Fibroblast of skin of right biceps (primary cell): ENCODE measurements at regions not wholly inside any gene's neighbourhood (a gene's known extent, or its start where the extent isn't known, plus 50 kb on each side); places are given as distances from the start of the nearest gene placed in this dataset.

Experiments
- DNase-seq: peaks from one replicate; pipeline ENCODE4 v3.0.0-alpha.2; 2013

DNA sequence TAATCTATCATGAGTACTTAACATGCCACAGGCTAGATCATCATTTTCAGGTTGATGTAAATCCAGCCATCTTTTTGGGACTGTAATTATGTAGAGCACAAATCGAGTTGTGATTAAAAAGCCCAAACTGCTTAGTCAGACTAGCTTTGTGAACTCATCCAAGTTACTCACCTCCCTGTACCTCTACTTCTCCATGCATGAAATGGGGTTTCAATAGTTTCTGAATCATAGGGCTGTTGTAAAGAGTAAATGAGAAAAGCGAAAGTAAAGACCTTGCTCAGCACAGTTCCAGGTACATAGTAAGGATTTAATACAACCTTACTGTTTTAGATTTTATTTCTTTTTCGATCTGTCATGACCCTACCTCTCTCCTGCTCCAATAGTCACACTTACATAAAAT lies 85.6 kb upstream of the GAP43 start:
- DNase-seq, result no peak

DNA sequence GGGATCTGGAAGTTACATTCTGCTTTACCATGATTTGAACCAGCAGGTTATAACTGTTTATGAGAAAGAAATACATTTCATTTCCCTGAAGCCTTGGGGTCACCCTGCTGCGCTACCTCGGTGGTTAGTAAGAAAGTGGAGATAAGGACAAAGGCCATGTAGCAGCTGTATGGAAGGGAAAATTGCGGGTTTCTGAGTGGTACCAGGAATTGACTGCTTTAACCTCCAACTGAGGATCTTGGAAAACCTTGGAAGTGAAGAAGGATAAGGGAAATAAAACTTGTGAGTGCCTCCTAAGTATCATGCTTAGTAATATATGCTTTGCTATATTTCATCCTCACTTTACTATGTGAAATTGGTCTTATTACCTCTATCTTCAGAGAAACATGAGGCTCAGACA lies 76.1 kb upstream of the GAP43 start:
- DNase-seq, result no peak

DNA sequence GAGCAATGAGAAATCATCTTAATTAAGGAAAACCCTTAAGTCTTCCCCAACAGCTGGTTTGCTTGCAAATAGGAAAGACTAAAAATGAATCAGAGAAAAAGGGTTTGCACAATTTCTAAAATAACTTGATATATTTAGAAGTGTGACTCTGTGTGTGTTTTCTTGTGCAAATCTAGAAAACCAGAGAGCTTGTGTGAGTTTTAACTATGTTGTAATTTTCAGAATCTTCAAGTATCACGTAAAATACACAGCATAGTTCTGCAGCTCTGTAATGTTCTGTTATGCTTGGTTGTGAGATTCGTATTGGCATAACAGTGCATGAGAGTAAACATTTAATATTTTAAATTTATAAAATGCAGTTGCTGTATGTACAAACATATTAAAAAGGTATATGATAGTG lies 74.7 kb upstream of the GAP43 start:
- no peak for DNase-seq

DNA sequence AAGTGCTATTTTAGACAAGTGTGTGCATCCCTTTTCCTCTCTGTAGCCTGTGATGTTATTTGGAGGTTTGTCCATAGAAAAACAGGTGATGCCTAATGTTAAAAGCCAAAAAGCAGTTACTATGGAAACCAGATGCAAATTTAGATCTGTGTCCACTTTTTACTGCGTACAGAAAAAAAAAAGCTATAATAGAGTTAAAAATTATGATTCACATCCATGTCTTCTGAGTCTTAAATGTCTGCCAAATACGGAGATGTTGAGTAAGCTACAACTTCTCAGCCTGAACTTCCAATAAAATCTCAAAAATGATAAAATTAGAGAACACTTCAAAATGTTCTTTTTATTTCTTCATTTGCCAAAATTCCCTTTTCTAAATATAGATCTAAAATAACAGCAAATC lies 74.2 kb upstream of the GAP43 start:
- DNase-seq, result peak; percentile 59

DNA sequence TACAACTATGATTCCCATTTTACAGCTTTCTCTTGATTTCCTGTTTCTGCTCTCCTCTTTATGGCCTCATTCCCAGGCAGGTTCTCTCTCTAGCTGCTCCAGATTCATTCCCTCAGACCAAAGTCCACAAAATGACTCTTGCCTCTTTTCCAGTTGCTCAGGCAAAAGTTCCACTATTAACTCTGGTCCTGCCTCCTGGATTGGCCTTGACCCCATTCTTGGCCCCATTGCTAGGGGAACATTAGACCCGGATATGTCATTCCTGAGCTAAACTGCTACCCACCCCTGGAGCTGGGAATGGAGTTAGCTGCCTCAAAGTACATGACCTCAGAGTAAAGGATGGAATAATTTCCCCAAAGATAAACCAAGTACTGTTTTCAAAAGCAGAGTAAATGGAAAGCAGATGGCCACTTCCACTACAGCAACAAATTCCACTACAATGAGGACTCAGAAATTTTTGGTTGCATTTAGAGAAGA lies 73.0 kb upstream of the GAP43 start:
- peak; percentile 58 for DNase-seq

DNA sequence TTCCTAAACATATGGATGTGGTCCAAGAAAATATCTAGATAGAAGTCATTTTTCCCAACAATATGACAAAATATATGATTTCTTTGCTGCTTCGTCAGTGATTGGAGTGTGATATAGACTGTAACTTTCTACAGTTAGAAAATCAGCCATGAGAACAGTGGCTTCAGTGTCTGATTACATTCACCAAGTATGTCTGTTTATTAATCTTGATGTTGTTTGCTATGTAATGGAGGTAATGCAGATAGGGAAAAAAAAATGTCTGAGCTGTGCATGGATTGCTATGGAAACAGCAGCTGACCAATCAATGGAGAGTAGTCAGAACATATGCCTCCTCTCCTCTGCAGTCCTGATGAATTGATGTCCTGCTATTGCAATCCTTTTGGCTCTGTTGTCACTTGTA lies 72.3 kb upstream of the GAP43 start:
- DNase-seq, result no peak

DNA sequence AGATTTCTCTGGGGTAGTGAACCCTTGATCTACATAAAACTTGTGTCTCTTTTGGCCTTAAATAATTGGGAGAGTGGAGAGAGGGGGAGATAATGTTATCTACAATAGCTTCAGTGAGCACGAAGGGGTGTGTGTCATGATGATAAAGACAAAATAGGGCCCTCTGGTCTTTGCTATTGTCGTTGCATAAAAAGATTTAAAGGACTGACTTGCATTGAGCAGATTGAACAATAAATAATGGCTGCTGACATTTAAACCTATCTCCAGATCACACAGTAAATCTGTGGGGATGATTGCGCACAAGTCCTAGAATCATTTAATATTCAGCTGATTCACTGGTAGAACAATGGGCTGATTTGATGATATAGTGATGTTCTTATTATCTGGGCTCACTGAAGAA lies 71.3 kb upstream of the GAP43 start:
- no peak for DNase-seq

DNA sequence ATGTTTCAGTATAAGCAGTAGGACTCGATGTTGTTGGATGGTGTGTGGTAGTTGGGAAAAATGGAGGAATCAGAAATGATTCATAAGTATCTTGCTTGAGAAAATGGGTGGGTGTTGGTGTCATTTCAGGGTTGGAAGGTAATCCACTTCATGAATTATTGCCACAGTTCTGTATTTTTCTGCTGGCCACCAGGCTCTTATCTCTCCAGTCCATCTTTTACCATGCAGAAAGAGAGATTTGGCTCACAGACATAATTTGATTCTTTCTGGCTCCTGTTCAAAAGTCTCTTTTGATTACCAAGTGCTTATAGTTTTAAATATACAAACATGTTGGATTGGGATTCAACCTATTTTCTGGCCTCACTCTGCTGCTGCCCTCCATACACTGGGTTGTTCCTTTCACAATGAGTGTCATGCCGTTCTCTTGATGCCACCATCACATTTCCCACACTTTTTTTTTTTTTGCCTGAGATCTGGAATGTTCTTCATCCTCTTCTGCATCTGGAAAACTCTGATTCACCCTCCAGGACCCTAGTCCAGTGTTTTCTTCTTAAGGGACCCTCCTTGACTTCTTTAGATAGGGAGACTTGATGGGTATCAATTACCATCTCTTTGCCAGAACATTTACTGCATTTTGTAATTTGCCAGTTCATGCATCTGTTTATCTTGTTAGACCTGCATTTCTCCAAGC lies 69.4 kb upstream of the GAP43 start:
- DNase-seq, result peak; percentile 11

DNA sequence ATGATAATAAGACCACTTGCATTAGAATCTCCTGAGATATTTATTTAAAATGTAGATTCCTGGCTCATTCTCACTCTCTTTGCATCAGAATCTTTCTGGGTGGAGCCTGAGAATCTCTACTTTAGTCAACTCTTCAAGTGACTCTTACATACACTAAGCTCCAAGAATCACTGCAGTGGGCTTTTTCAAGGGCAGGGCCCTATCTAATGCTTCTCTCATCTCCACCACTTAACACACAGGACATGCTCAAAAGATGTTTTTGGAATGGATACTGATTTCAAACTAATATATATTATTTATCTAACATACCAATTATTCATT lies 68.9 kb upstream of the GAP43 start:
- no peak for DNase-seq

DNA sequence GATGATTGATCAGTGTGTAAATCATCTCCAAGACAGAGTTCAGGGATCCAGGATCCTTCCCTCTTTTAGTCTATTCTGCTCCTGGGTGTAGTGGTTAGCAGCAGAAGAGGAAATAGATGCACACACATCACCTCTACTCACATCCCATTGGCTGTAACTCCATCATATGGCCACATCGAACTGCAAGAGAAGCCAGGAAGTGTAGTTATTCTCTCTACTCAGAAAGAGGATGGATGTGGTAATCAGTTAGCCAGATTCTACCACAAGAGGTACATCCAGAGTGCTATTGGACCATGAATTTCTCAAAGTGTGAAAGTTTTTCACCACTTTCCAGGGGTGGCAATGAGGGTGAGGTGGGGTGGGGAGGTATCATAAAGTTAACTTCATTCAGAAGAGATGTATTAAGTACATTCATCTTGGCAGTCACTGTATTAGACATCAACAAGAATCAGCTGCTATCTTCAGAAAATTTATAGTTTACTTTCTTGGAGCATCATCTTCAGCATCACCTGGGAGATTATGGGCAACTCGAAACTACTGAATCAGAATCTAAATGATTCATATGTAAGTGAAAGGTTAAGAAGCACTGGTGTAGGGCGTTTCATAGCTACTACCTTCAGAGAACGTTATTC lies 60.6 kb upstream of the GAP43 start:
- no peak for DNase-seq

DNA sequence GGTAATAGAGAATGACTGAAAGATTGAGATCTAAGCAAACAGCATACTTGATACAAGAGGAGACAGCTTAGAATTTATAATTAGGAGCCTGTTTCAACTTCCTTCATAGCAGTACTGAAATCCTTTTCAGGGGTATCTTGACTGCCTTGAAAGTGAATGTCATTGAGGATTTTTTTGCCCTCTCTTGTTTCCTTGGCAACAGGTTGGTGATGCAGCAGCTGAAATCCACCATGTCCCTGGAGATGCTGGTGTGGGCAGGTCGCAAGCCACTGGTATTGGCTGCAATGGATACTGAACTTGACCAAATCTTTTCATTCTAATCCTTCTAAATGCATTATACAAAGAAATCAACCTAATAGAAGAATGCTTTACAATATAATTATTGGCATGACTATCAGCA lies 59.3 kb upstream of the GAP43 start:
- no peak for DNase-seq

DNA sequence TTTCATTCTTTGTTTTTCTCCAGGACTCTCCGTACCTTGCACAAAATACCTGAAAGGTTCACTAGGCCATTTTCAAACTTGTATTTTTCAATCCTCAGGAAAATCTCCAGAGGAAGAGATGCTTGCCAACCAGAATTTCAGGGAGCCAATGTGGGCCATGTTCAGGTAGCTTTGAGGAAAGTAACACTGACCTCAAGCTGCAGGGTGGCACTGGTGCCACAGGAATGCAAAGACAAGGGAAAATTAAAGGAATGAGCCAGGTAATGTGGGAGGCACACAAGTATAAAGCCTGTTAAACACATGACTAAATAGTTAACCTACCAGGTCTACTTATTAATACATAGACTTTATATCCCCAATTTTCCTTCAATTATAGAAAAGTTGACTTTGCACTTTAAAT lies 51.9 kb upstream of the GAP43 start:
- DNase-seq, result no peak
